ENCODE measurements at regions not wholly inside any gene's neighbourhood (a gene's known extent, or its start where the extent isn't known, plus 50 kb on each side); places are given as distances from the start of the nearest gene placed in this dataset.
"Not testable (repeated sequence)": the region's sequence is repeated elsewhere in the genome, so short reads cannot be mapped to it uniquely, and the experiment has no call there.

DNA sequence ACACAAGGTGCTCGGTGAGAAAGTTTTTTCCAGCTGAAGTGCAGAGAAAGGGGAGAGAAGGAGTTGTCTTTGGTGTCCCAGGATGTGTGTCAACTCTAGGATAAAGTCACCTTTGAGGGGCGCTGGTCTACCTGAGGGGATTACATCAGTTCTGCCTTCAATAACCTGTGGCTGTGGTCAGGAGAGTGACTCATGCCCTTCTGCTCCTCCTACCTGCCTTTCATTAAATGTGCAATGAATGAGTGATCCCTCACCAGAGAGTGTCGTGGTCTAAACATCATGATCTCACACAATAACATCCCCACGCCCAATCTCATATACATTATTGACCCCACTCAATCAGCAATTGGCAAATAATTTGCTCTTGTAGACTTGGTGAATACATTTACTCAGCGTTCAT lies 83.4 kb downstream of the OR4M2 start:
- TF ChIP-seq, protein P1, sequence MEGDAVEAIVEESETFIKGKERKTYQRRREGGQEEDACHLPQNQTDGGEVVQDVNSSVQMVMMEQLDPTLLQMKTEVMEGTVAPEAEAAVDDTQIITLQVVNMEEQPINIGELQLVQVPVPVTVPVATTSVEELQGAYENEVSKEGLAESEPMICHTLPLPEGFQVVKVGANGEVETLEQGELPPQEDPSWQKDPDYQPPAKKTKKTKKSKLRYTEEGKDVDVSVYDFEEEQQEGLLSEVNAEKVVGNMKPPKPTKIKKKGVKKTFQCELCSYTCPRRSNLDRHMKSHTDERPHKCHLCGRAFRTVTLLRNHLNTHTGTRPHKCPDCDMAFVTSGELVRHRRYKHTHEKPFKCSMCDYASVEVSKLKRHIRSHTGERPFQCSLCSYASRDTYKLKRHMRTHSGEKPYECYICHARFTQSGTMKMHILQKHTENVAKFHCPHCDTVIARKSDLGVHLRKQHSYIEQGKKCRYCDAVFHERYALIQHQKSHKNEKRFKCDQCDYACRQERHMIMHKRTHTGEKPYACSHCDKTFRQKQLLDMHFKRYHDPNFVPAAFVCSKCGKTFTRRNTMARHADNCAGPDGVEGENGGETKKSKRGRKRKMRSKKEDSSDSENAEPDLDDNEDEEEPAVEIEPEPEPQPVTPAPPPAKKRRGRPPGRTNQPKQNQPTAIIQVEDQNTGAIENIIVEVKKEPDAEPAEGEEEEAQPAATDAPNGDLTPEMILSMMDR (IDR thresholded peaks at IDR 0.05; ENCODE audit: low read length) = not testable (repeated sequence)
- not testable (repeated sequence) for TF ChIP-seq EZH2 (optimal IDR thresholded peaks at IDR 0.05; ENCODE audit: low read depth, low read length); EZH2phosphoT487 (IDR thresholded peaks at IDR 0.05; ENCODE audit: low read length)

Measured in MM.1S (cell line).